ENCODE measurements at regions not wholly inside any gene's neighbourhood (a gene's known extent, or its start where the extent isn't known, plus 50 kb on each side); places are given as distances from the start of the nearest gene placed in this dataset.

GRCh38 chr10:33546031-33546430 lies 211.6 kb upstream of the NRP1 start:
- H3K9ac ChIP-seq (ENCODE audit: low read depth, low read length), result no peak overlapping the region
- peaks cover 2% of the 10 kb centered on the region for H3K9me3 ChIP-seq (ENCODE audit: insufficient read depth, low read length, severe bottlenecking)
- ATAC-seq (ENCODE audit: insufficient read depth, low read depth), result no peak
- H3K79me2 ChIP-seq (ENCODE audit: insufficient read depth, low read length), result no peaks in the 10 kb centered on the region
- DNase-seq, result no peak
- no peak overlapping the region for H3K27ac ChIP-seq (ENCODE audit: low read length)
- no peaks in the 10 kb centered on the region for H3K4me1 ChIP-seq (ENCODE audit: insufficient read depth, low read length)
- no peak overlapping the region for H3K4me3 ChIP-seq (ENCODE audit: low read depth in 1 of 2, low read length in 2 of 2)
- H3K27me3 ChIP-seq (ENCODE audit: insufficient read depth, low read length, poor library complexity), result peaks cover 3% of the 10 kb centered on the region
- H4K20me1 ChIP-seq (ENCODE audit: insufficient read depth, low read length), result no peaks in the 10 kb centered on the region
- H3K4me2 ChIP-seq (ENCODE audit: insufficient read depth, low read length), result no peak overlapping the region
- no peak overlapping the region for H2AFZ ChIP-seq (ENCODE audit: low read depth, low read length)
- H3K36me3 ChIP-seq (ENCODE audit: insufficient read depth, low read length), result no peaks in the 10 kb centered on the region
- no peak for TF ChIP-seq EZH2 (IDR thresholded peaks at IDR 0.05; ENCODE audit: borderline replicate concordance, low read depth, low read length, severe bottlenecking)
- no peak for TF ChIP-seq CTCF (IDR thresholded peaks at IDR 0.05; ENCODE audit: borderline replicate concordance, extremely low read depth, low read length, poor library complexity, severe bottlenecking)

DNA sequence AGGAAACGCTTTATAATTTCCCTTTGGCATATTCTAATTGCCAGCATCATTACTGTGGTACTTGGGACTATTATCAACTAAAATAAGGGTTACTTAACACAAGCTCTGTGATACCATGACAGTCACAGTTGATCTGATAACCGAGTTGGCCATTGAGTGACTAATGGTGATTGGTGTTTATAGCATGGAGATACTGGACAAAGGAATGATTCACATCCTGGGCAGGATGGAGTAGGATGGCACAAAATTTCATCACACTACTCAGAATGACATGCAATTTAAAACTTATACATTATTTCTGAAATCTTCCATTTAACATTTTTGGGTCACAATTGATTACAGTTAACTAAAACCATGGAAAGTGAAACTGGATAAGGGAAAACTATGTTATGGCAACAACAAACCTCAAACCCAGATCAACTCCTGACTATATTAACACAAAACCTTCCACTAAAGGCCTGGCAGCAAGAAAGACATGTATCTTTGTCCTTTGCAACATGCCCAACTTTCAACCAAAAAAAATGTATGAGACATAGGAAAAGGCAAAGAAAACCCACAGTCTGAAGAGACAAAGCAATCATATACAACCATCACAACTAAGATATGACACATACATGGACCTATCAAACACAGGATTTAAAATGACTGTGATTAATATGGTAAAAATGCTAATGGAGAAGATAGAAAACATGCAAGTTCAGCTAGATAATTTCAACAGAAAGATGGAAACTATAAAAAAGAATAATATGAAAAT lies 208.5 kb upstream of the NRP1 start:
- H3K79me2 ChIP-seq (ENCODE audit: insufficient read depth, low read length), result no peaks in the 10 kb centered on the region
- DNase-seq, result no peak
- H3K27ac ChIP-seq (ENCODE audit: low read length), result no peak overlapping the region
- H3K36me3 ChIP-seq (ENCODE audit: insufficient read depth, low read length), result no peaks in the 10 kb centered on the region
- H3K27me3 ChIP-seq (ENCODE audit: insufficient read depth, low read length, poor library complexity), result peaks cover 7% of the 10 kb centered on the region
- peaks cover 2% of the 10 kb centered on the region for H3K9me3 ChIP-seq (ENCODE audit: insufficient read depth, low read length, severe bottlenecking)
- H3K4me1 ChIP-seq (ENCODE audit: insufficient read depth, low read length), result no peaks in the 10 kb centered on the region
- TF ChIP-seq CTCF (IDR thresholded peaks at IDR 0.05; ENCODE audit: borderline replicate concordance, extremely low read depth, low read length, poor library complexity, severe bottlenecking) (no peak), EZH2 (IDR thresholded peaks at IDR 0.05; ENCODE audit: borderline replicate concordance, low read depth, low read length, severe bottlenecking) (no peak)
- H4K20me1 ChIP-seq (ENCODE audit: insufficient read depth, low read length), result no peaks in the 10 kb centered on the region
- H3K4me2 ChIP-seq (ENCODE audit: insufficient read depth, low read length), result no peak overlapping the region
- no peak overlapping the region for H3K9ac ChIP-seq (ENCODE audit: low read depth, low read length)
- H2AFZ ChIP-seq (ENCODE audit: low read depth, low read length), result no peak overlapping the region
- no peak overlapping the region for H3K4me3 ChIP-seq (ENCODE audit: low read depth in 1 of 2, low read length in 2 of 2)
- ATAC-seq (ENCODE audit: insufficient read depth, low read depth), result no peak

DNA sequence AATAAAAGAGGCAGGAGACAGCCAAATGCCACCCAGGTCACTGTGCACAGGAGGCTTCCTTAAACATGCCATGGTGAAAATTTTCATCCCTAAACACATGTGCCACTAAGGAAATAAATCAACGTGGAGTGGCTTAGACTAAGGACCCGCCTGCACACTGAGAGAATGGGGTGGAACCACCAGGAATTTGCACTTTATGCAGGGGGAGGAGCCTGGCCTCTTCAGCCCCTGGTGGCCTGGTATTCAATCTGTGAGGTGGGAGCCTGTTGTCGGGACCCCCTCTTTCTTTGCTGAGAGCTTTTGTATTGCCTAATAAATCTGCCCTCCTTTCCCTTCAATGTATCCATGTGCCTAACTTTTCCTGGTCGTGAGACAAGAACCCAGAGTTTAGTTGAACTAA lies 204.6 kb upstream of the NRP1 start:
- Histone ChIP-seq H3K36me3 (ENCODE audit: insufficient read depth, low read length) (no peaks in the 10 kb centered on the region), H3K27me3 (ENCODE audit: insufficient read depth, low read length, poor library complexity) (peaks cover 14% of the 10 kb centered on the region), H2AFZ (ENCODE audit: low read depth, low read length) (no peak overlapping the region), H3K9ac (ENCODE audit: low read depth, low read length) (no peak overlapping the region), H3K4me2 (ENCODE audit: insufficient read depth, low read length) (no peak overlapping the region), H3K4me1 (ENCODE audit: insufficient read depth, low read length) (no peaks in the 10 kb centered on the region), H4K20me1 (ENCODE audit: insufficient read depth, low read length) (no peaks in the 10 kb centered on the region), H3K9me3 (ENCODE audit: insufficient read depth, low read length, severe bottlenecking) (peaks cover 2% of the 10 kb centered on the region), H3K79me2 (ENCODE audit: insufficient read depth, low read length) (no peaks in the 10 kb centered on the region), H3K27ac (ENCODE audit: low read length) (no peak overlapping the region), H3K4me3 (ENCODE audit: low read depth in 1 of 2, low read length in 2 of 2) (no peak overlapping the region)
- ATAC-seq (ENCODE audit: insufficient read depth, low read depth), result no peak
- no peak for DNase-seq
- TF ChIP-seq EZH2 (IDR thresholded peaks at IDR 0.05; ENCODE audit: borderline replicate concordance, low read depth, low read length, severe bottlenecking) (no peak), CTCF (IDR thresholded peaks at IDR 0.05; ENCODE audit: borderline replicate concordance, extremely low read depth, low read length, poor library complexity, severe bottlenecking) (no peak)
